NCI-H2029 (cell line): ENCODE measurements at regions not wholly inside any gene's neighbourhood (a gene's known extent, or its start where the extent isn't known, plus 50 kb on each side); places are given as distances from the start of the nearest gene placed in this dataset.
"Not testable (repeated sequence)": the region's sequence is repeated elsewhere in the genome, so short reads cannot be mapped to it uniquely, and the experiment has no call there.

Source experiments
- DNase-seq: peaks from one replicate; lab custom pipeline; 2025; lab: John Stamatoyannopoulos, UW

- peak; percentile 72 for DNase-seq
Observed at GRCh38 chr11:128157423-128158298, 429.7 kb downstream of the ETS1 start.

GRCh38 chr11:128156486-128156885 is 430.9 kb downstream of the ETS1 start:
- DNase-seq, result no peak

GRCh38 chr11:128155590-128155989 is 431.8 kb downstream of the ETS1 start:
- no peak for DNase-seq

- DNase-seq, result no peak
Observed at GRCh38 chr11:128153697-128154048, 433.7 kb downstream of the ETS1 start.

- DNase-seq, result no peak
Observed at GRCh38 chr11:128152796-128153696, 434.3 kb downstream of the ETS1 start.

- no peak for DNase-seq
Observed at GRCh38 chr11:128151780-128152179, 435.6 kb downstream of the ETS1 start.

- DNase-seq, result no peak
Observed at GRCh38 chr11:128151338-128151737, 436.0 kb downstream of the ETS1 start.

- DNase-seq, result no peak
Observed at GRCh38 chr11:128148208-128148607, 439.1 kb downstream of the ETS1 start.

- no peak for DNase-seq
Observed at GRCh38 chr11:128146926-128147605, 440.3 kb downstream of the ETS1 start.

GRCh38 chr11:128140293-128140692 is 447.1 kb downstream of the ETS1 start:
- not testable (repeated sequence) for DNase-seq

- DNase-seq, result no peak
Observed at GRCh38 chr11:128135451-128135850, 451.9 kb downstream of the ETS1 start.

GRCh38 chr11:128133501-128133900 is 453.9 kb downstream of the ETS1 start:
- DNase-seq, result no peak

GRCh38 chr11:128130052-128130451 is 457.3 kb downstream of the ETS1 start:
- no peak for DNase-seq

GRCh38 chr11:128125723-128126122 is 461.6 kb downstream of the ETS1 start:
- no peak for DNase-seq

GRCh38 chr11:128116885-128117284 is 470.5 kb downstream of the ETS1 start:
- DNase-seq, result no peak

GRCh38 chr11:128116447-128116846 is 470.9 kb downstream of the ETS1 start:
- no peak for DNase-seq

- DNase-seq, result no peak
Observed at GRCh38 chr11:128105950-128106349, 481.4 kb downstream of the ETS1 start.

GRCh38 chr11:128105511-128105910 is 481.8 kb downstream of the ETS1 start:
- no peak for DNase-seq

- DNase-seq, result no peak
Observed at GRCh38 chr11:128103278-128103873, 484.0 kb downstream of the ETS1 start.

GRCh38 chr11:128098781-128099180 is 488.6 kb downstream of the ETS1 start:
- no peak for DNase-seq

- no peak for DNase-seq
Observed at GRCh38 chr11:128095466-128095981, 491.8 kb downstream of the ETS1 start.

- no peak for DNase-seq
Observed at GRCh38 chr11:128093689-128094088, 493.7 kb downstream of the ETS1 start.
